HG02623 (cell line): ENCODE measurements at regions not wholly inside any gene's neighbourhood (a gene's known extent, or its start where the extent isn't known, plus 50 kb on each side); places are given as distances from the start of the nearest gene placed in this dataset.

Source experiments
- ATAC-seq: cut with Tn5 transposase; IDR thresholded peaks from one replicate; pipeline ENCODE4 v1.9.1; 2021; ENCODE audit warnings: moderate library complexity; ENCODE audit not compliant: unreplicated experiment

GRCh38 chr4:125891597-125892258 is 577.0 kb downstream of the FAT4 start:
- no peak for ATAC-seq

- no peak for ATAC-seq
Observed at GRCh38 chr4:125904802-125905201, 590.0 kb downstream of the FAT4 start.

DNA sequence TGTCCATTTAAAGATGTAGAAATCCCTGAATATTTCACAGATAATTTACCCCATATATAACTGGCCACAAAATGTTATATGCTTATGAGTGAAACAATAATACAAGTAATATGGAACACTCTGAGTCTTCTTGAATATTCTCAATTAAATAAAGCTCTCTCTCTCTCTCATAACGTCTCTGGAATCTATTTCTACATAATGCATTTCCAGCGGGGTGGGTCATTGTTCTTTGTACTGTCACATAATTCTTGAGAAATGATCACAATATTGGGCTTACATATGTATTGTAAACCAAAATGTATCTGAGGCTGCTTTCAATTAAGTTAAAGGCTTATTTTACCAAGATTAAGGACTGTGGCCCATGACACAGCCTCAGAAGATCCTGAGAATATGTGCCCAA is 596.3 kb downstream of the FAT4 start:
- ATAC-seq = no peak

- ATAC-seq = no peak
Observed at GRCh38 chr4:125911481-125911880, 596.7 kb downstream of the FAT4 start.

- no peak for ATAC-seq
Observed at GRCh38 chr4:125917559-125917958, 602.8 kb downstream of the FAT4 start.

DNA sequence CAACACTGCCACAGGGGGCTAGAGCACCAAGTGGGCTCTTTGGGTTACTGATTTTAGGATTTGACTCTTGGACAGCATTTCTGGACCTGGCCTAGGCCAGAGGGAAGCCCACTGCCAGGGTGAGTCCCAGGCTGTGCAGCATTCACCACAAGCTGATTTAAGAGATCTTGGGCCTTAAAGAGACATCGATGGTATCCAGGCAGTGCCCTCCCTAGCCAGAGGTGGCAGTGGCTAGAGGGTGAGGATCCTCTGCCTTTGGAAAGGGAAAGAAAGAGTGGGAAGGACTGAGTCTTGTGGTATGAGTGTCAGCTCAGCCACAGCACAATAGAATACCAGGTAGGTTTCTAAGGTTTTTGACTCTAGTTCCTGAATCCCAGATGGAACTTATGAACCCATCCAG is 613.9 kb downstream of the FAT4 start:
- no peak for ATAC-seq

- no peak for ATAC-seq
Observed at GRCh38 chr4:125938541-125938940, 623.8 kb downstream of the FAT4 start.

DNA sequence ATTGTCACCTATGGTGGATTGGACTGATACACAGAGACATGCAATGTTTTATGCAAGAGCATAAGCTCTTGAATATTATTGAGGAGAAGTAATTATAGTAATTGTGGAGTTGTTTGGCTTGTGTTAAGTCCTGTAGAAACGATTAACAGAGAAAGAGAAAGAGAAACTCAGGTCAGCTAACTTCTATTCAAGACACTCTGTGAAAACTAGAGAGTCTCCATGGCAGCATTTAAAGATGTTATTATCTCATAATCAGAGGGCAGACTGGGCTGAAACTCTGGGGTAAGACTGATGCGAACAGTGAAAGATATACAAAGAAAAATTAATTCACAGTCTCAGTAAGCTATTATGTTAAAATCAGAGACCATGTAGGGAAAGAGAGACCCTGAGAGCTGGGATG is 625.7 kb downstream of the FAT4 start:
- ATAC-seq = no peak

- ATAC-seq = no peak
Observed at GRCh38 chr4:125944966-125945365, 630.2 kb downstream of the FAT4 start.

DNA sequence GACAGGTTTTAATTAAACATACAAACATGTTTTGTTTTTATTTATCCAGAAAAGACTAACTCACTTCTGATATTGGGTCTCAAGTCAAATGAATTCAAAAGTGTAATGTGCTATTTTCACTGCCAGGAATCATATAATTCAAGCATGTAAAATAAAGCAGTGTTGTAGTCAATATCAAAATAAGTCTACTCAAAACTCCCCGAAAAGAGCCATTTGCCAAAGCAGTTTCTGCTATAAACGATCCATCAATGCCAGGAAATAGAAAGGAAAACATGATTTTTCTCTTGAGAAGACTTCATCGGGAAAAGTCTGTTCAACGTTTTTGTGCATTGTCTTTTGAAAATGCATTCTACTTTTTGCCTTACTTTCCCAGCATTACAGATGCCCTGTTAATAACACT is 633.3 kb downstream of the FAT4 start:
- no peak for ATAC-seq

DNA sequence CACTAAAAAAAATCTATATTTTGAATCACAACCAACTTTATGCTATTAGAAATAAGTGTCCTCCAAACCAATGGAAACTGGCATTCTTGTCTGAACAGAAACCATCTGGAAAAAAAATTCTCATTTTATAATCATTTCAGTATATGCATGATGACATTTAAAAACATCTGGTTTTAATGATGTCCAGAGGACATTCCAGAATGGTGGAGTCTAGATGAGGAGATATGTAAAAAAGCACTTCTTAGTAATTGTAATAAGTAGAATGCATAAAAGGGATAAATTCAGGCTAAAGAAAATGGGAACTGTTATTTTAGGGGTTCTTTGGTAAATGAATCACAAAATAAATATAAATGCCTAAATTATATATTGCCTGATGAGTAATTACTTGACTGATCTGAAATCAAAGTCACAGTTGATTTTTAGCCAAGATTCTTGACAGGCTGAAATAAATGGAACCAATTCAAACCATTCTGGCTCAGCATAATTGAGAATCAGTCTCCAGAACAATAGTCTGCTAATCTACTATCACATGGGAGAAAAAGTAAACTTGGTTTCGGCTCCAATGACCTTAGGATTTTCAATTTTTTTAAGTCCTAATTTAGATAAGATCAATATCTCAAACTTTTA is 636.6 kb downstream of the FAT4 start:
- no peak for ATAC-seq

DNA sequence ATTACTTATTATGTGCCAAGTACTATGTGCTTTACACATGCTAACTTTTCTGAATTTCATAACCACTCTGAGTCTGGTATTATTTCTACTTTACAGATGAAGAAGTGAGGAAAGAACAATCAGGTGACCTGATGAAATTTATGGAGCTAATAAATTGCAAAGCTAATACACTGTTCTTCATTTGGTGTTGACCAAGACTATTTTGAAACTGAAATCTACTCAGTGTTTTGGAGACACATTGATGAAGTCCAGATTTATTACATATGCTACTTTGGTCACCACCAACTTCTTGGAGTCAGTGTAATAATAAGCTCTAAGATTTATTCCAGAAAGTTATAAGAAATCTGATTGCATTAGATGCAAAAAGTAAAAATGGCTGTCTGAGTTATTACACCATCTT is 637.9 kb downstream of the FAT4 start:
- no peak for ATAC-seq

- no peak for ATAC-seq
Observed at GRCh38 chr4:125956276-125956675, 641.5 kb downstream of the FAT4 start.

DNA sequence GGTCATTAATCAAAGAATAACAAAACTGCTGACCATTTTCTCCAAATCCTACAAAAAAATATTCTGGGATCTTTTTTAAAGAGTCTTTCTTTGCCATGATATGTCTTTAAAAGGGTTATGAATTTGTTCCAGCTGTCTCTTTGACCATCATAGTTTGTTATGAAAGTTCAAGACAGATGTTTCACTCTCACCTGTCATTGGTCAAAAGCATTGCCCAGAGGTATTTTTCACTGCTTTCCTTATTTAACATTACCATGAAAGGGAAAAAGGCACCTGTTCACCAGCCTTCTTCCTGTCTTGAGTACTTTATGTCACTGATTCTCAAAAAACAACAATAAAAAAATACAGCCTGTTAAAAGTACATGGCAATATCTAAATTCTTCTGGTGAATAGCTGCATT is 643.8 kb downstream of the FAT4 start:
- ATAC-seq = no peak

- no peak for ATAC-seq
Observed at GRCh38 chr4:125961626-125962025, 646.9 kb downstream of the FAT4 start.

GRCh38 chr4:125975861-125976397 is 661.2 kb downstream of the FAT4 start:
- no peak for ATAC-seq

DNA sequence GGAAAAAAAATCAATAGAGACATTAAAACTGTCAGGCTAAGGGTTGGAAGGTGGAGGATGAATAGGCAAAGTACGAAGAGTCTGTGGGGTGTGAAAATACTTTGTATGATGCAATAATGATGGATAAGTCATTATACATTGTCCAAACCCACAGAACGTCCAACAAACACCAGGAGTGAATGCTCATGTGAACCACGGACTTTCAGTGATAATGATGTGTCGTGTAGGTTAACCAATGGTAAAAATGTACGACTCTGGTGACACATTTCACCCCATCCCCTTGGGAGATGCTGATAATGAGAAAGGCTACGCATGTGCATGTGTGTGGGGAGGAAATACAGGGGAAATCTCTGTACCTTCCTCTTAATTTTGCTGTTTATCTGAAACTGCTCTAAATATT is 665.2 kb downstream of the FAT4 start:
- ATAC-seq = no peak

GRCh38 chr4:125983168-125983567 is 668.4 kb downstream of the FAT4 start:
- no peak for ATAC-seq

GRCh38 chr4:125985856-125986255 is 671.1 kb downstream of the FAT4 start:
- no peak for ATAC-seq

DNA sequence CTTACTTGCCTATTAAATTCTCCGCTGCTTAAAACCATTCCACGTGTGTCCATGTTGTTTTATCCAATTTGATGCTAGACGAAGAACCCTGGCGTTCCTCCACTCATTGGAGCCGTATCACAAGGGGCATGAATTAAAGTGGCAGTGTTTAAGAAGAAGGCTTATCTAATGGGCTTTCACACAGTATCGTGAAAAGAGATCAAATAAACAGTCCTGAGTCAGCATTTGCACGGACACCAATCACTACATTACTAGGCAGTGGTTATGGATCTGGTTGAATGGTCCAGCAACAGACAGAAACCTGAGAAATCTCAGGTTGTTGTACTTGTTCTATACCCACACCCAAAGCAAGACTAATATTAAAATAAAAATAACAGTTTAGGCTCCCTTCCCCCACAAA is 671.6 kb downstream of the FAT4 start:
- ATAC-seq = no peak

DNA sequence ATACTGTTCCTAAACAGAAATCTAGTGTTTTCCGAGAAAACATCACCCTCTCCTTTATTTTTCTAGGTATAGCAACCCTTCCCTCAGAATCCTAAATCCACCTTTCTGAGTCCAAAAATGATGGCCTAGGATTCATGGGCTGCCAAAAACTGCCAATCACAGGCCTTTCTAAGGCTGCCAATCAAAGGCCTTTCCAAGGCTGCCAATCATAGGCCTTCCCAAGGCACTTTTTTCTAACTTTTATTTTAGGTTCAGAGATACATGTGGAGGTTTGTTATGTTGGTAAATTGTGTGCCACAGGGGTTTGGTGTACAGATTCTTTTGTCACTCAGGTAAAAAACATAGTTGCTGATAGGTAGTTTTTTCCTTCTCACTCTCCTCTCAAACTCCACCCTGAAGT is 673.7 kb downstream of the FAT4 start:
- no peak for ATAC-seq

DNA sequence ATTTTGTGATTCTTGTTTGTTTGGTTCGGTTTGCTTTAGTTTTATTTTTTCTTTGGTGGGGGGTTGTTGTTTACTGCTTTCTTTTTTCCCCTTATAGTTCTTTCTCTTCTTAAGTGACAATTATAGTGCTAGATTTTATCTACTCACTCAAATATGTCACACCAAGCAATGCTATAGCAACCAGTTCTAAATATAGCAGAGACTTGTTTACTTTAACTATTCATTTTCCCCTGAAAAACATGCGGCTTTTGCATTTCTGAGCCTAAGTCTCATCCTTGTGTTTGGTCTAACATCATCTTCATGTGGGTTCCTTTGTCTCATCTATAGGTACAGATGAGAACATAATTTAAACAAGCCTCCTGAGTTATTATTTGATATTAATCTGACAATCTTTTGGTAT is 676.6 kb downstream of the FAT4 start:
- ATAC-seq = no peak

DNA sequence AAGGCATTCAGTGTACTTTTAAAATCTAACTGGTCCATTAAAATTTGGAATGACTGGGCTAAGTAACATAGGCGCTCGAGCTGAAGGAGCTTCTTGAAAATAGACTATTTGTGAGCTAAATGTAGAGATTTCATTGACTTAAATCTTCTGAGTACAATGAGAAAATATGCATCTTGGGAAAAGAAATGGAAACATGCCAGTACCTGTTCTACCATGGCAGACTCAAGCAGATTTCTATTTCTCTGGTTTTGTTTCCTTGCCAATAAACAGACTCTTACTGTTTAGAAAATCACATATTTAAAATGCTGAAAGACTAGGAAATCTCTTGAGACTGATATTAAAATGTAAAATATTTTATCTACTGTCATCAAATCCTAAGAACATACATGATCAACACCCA is 678.1 kb downstream of the FAT4 start:
- no peak for ATAC-seq
